WTC11 (cell line): ENCODE measurements at regions not wholly inside any gene's neighbourhood (a gene's known extent, or its start where the extent isn't known, plus 50 kb on each side); places are given as distances from the start of the nearest gene placed in this dataset.
"Not testable (repeated sequence)": the region's sequence is repeated elsewhere in the genome, so short reads cannot be mapped to it uniquely, and the experiment has no call there.

ENCODE experiments used
- ATAC-seq: fragments of 200-7000 bp; cut with Tn5 transposase; 2 replicates; pipeline ENCODE4 v1.10.0; 2021; ENCODE audit warnings: mild to moderate bottlenecking, moderate library complexity
- CTCF ChIA-PET: fragments of 300-600 bp; sonication (Branson Sonifier 250); formaldehyde crosslinking; loops from one replicate; lab custom pipeline; 2021; ENCODE audit warnings: antibody characterized with exemption; lab: Charles Lee
- POLR2A ChIA-PET: fragments of 350-600 bp; sonication (Branson Sonifier 250); formaldehyde crosslinking; loops from one replicate; lab custom pipeline; 2021; ENCODE audit warnings: antibody characterized with exemption; lab: Charles Lee
- DNase-seq: peaks from one replicate; pipeline ENCODE4 v3.0.0; 2021; ENCODE audit warnings: low spot score
- H3K27ac Mint-ChIP-seq: 2 replicates; pipeline ENCODE4 v1.8.0; 2021; ENCODE audit warnings: mixed read lengths
- H3K27me3 Mint-ChIP-seq: 2 replicates; pipeline ENCODE4 v1.8.0; 2021; ENCODE audit warnings: low read depth, mild to moderate bottlenecking, moderate library complexity, mixed read lengths
- H3K36me3 Mint-ChIP-seq: 2 replicates; pipeline ENCODE4 v1.8.0; 2021; ENCODE audit warnings: mixed read lengths
- H3K4me1 Mint-ChIP-seq: 2 replicates; pipeline ENCODE4 v1.8.0; 2022; ENCODE audit warnings: mixed read lengths
- H3K4me3 Mint-ChIP-seq: 2 replicates; pipeline ENCODE4 v1.8.0; 2021; ENCODE audit warnings: mild to moderate bottlenecking, moderate library complexity, mixed read lengths
- H3K9me3 Mint-ChIP-seq: 2 replicates; pipeline ENCODE4 v1.8.0; 2021; ENCODE audit warnings: mixed read lengths
- CREB1 ChIP-seq: sonication (generic); formaldehyde crosslinking; IDR thresholded peaks from 2 replicates; pipeline ENCODE4 v1.8.0; 2023; ENCODE audit warnings: mild to moderate bottlenecking, missing genetic modification reagents
- CREM ChIP-seq: sonication (generic); formaldehyde crosslinking; IDR thresholded peaks from 2 replicates; pipeline ENCODE4 v1.8.1; 2022; ENCODE audit warnings: mild to moderate bottlenecking, missing genetic modification reagents, moderate library complexity
- E2F5 ChIP-seq: sonication (generic); formaldehyde crosslinking; IDR thresholded peaks from 2 replicates; pipeline ENCODE4 v1.8.1; 2022; ENCODE audit warnings: mild to moderate bottlenecking, moderate library complexity, missing genetic modification reagents
- ELF4 ChIP-seq: sonication (generic); formaldehyde crosslinking; IDR thresholded peaks from 2 replicates; pipeline ENCODE4 v1.8.1; 2022; ENCODE audit warnings: low read depth, mild to moderate bottlenecking, moderate library complexity, missing genetic modification reagents
- EMX1 ChIP-seq: fragments of 250-450 bp; sonication (Bioruptor Pico); IDR thresholded peaks from 2 replicates; pipeline ENCODE4 v1.8.0; 2021; ENCODE audit warnings: mild to moderate bottlenecking
- GABPB1 ChIP-seq: sonication (generic); formaldehyde crosslinking; IDR thresholded peaks from 2 replicates; pipeline ENCODE4 v1.8.1; 2023; ENCODE audit warnings: mild to moderate bottlenecking, missing genetic modification reagents
- GRHL2 ChIP-seq: fragments of 250-450 bp; sonication (Bioruptor Pico); IDR thresholded peaks from 2 replicates; pipeline ENCODE4 v1.8.0; 2022; ENCODE audit warnings: mild to moderate bottlenecking, moderate library complexity; ENCODE audit not compliant: insufficient replicate concordance, severe bottlenecking
- MXD4 ChIP-seq: fragments of 250-450 bp; sonication (Bioruptor Pico); IDR thresholded peaks from 2 replicates; pipeline ENCODE4 v1.8.0; 2021; ENCODE audit warnings: mild to moderate bottlenecking, moderate library complexity, borderline replicate concordance
- MYBL2 ChIP-seq: sonication (generic); formaldehyde crosslinking; IDR thresholded peaks from 2 replicates; pipeline ENCODE4 v1.8.1; 2023; ENCODE audit warnings: mild to moderate bottlenecking, moderate library complexity, missing genetic modification reagents
- PRRX2 ChIP-seq: fragments of 250-450 bp; sonication (Bioruptor Pico); IDR thresholded peaks from 2 replicates; pipeline ENCODE4 v1.8.0; 2021; ENCODE audit warnings: mild to moderate bottlenecking
- TEAD1 ChIP-seq: sonication (generic); formaldehyde crosslinking; IDR thresholded peaks from 2 replicates; pipeline ENCODE4 v1.8.0; 2022; ENCODE audit warnings: mild to moderate bottlenecking, missing genetic modification reagents
- ZNF138 ChIP-seq: sonication (generic); formaldehyde crosslinking; conservative IDR thresholded peaks from 2 replicates; pipeline ENCODE4 v1.8.1; 2022; ENCODE audit warnings: mild to moderate bottlenecking, moderate library complexity, missing genetic modification reagents
- ZNF219 ChIP-seq: sonication (generic); formaldehyde crosslinking; IDR thresholded peaks from 2 replicates; pipeline ENCODE4 v1.8.0; 2023; ENCODE audit warnings: missing genetic modification reagents, mild to moderate bottlenecking, borderline replicate concordance
- ZNF263 ChIP-seq: sonication (generic); formaldehyde crosslinking; IDR thresholded peaks from 2 replicates; pipeline ENCODE4 v1.8.1; 2022; ENCODE audit warnings: low read depth, mild to moderate bottlenecking, moderate library complexity, missing genetic modification reagents
- ZNF396 ChIP-seq: fragments of 250-450 bp; sonication (Bioruptor Pico); IDR thresholded peaks from 2 replicates; pipeline ENCODE4 v1.8.0; 2021; ENCODE audit warnings: mild to moderate bottlenecking, moderate library complexity, borderline replicate concordance
- ZNF416 ChIP-seq: fragments of 250-450 bp; sonication (Bioruptor Pico); IDR thresholded peaks from 2 replicates; pipeline ENCODE4 v1.9.0; 2021; ENCODE audit warnings: mild to moderate bottlenecking, inconsistent platforms
- ZNF423 ChIP-seq: fragments of 250-450 bp; sonication (Bioruptor Pico); IDR thresholded peaks from 2 replicates; pipeline ENCODE4 v2.1.2; 2022; ENCODE audit warnings: mild to moderate bottlenecking, moderate library complexity
- ZNF532 ChIP-seq: fragments of 250-450 bp; sonication (Bioruptor Pico); IDR thresholded peaks from 2 replicates; pipeline ENCODE4 v1.9.0; 2021; ENCODE audit warnings: mild to moderate bottlenecking, borderline replicate concordance
- TF ChIP-seq, protein P1 (sequence below): fragments of 250-450 bp; sonication (Bioruptor Pico); IDR thresholded peaks from 2 replicates; pipeline ENCODE4 v1.9.0; 2021; ENCODE audit warnings: moderate library complexity, mild to moderate bottlenecking, inconsistent platforms, borderline replicate concordance
- TF ChIP-seq, protein P2 (sequence below): fragments of 250-450 bp; sonication (Bioruptor Pico); IDR thresholded peaks from 2 replicates; pipeline ENCODE4 v2.1.2; 2022; ENCODE audit warnings: mild to moderate bottlenecking, moderate library complexity
- TF ChIP-seq, protein P3 (sequence below): sonication (generic); formaldehyde crosslinking; IDR thresholded peaks from 2 replicates; pipeline ENCODE4 v1.8.0; 2022; ENCODE audit warnings: mild to moderate bottlenecking, missing genetic modification reagents

- TF ChIP-seq, protein P1, sequence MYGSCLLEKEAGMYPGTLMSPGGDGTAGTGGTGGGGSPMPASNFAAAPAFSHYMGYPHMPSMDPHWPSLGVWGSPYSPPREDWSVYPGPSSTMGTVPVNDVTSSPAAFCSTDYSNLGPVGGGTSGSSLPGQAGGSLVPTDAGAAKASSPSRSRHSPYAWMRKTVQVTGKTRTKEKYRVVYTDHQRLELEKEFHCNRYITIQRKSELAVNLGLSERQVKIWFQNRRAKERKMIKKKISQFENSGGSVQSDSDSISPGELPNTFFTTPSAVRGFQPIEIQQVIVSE (CRISPR knock-in tag), result no peak
Measured at GRCh38 chr1:222904451-222904850, 89.6 kb downstream of the DISP1 start (continued).

- no peak overlapping the region for H3K27ac Mint-ChIP-seq
- H3K4me1 Mint-ChIP-seq, result peaks cover 8% of the 10 kb centered on the region; the same call in 1 of the 2 replicates
- ChIA-PET CTCF (no interaction called here), POLR2A (no interaction called here)
- ATAC-seq (no peak), DNase-seq (no peak)
- TF ChIP-seq, protein P2, sequence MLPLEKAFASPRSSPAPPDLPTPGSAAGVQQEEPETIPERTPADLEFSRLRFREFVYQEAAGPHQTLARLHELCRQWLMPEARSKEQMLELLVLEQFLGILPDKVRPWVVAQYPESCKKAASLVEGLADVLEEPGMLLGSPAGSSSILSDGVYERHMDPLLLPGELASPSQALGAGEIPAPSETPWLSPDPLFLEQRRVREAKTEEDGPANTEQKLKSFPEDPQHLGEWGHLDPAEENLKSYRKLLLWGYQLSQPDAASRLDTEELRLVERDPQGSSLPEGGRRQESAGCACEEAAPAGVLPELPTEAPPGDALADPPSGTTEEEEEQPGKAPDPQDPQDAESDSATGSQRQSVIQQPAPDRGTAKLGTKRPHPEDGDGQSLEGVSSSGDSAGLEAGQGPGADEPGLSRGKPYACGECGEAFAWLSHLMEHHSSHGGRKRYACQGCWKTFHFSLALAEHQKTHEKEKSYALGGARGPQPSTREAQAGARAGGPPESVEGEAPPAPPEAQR (CRISPR knock-in tag), result no peak
- TF ChIP-seq, protein P3, sequence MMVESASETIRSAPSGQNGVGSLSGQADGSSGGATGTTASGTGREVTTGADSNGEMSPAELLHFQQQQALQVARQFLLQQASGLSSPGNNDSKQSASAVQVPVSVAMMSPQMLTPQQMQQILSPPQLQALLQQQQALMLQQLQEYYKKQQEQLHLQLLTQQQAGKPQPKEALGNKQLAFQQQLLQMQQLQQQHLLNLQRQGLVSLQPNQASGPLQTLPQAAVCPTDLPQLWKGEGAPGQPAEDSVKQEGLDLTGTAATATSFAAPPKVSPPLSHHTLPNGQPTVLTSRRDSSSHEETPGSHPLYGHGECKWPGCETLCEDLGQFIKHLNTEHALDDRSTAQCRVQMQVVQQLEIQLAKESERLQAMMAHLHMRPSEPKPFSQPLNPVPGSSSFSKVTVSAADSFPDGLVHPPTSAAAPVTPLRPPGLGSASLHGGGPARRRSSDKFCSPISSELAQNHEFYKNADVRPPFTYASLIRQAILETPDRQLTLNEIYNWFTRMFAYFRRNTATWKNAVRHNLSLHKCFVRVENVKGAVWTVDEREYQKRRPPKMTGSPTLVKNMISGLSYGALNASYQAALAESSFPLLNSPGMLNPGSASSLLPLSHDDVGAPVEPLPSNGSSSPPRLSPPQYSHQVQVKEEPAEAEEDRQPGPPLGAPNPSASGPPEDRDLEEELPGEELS (CRISPR knock-in tag), result no peak
- TF ChIP-seq GABPB1 (CRISPR knock-in tag) (no peak), ZNF423 (CRISPR knock-in tag) (no peak), CREM (no peak), ELF4 (no peak), ZNF263 (CRISPR knock-in tag) (no peak), PRRX2 (no peak), TEAD1 (CRISPR knock-in tag) (no peak), E2F5 (CRISPR knock-in tag) (no peak), ZNF219 (CRISPR knock-in tag) (no peak), MYBL2 (CRISPR knock-in tag) (no peak), GRHL2 (CRISPR knock-in tag) (no peak), CREB1 (CRISPR knock-in tag) (no peak), ZNF416 (no peak), ZNF138 (CRISPR knock-in tag) (no peak)
- H3K27me3 Mint-ChIP-seq, result no peaks in the 10 kb centered on the region
- no peaks in the 10 kb centered on the region for H3K36me3 Mint-ChIP-seq
- no peak overlapping the region for H3K4me3 Mint-ChIP-seq
- H3K9me3 Mint-ChIP-seq, result no peaks in the 10 kb centered on the region
Measured at GRCh38 chr1:222905151-222905550, 90.3 kb downstream of the DISP1 start.

DNA sequence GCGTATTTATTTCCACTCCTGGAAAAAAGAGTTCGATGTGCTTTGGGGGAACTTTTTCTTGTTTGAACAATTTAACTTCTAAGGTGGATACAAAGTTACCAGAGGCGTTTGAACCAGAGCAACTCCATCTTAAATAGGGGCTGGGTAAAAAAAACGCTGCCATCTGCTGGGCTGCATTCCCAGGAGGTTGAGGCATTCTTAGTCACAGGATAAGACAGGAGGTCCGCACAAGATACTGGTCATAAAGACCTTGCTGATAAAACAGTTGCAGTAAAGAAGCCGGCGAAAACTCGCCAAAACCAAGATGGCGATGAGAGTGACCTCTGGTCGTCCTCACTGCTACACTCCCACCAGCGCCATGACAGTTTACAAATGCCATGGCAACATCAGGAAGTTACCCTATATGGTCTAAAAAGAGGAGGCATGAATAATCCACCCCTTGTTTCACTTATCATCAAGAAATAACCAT is 91.5 kb downstream of the DISP1 start:
- TF ChIP-seq MXD4, result peak; percentile 73; the same call in 1 of the 2 replicates
- TF ChIP-seq EMX1, result 0 out of 2 replicates have a peak, but pooled peaks have one; percentile 50
- peak; percentile 86; the same call in 1 of the 2 replicates for TF ChIP-seq ZNF396 (CRISPR knock-in tag)
- TF ChIP-seq, protein P2 (CRISPR knock-in tag), result peak; percentile 90
- peak; percentile 17; the same call in 1 of the 2 replicates for TF ChIP-seq ZNF423 (CRISPR knock-in tag)
- TF ChIP-seq ZNF532 (CRISPR knock-in tag), result 0 out of 2 replicates have a peak, but pooled peaks have one; percentile 87
- CTCF ChIA-PET, H3K36me3 Mint-ChIP-seq, DNase-seq, H3K27me3 Mint-ChIP-seq, H3K27ac Mint-ChIP-seq, H3K4me1 Mint-ChIP-seq, POLR2A ChIA-PET, H3K9me3 Mint-ChIP-seq, H3K4me3 Mint-ChIP-seq: not testable (repeated sequence)
- ATAC-seq, result peak; percentile 44; the same call in 1 of the 2 replicates
